HG03159 (cell line): ENCODE measurements at regions not wholly inside any gene's neighbourhood (a gene's known extent, or its start where the extent isn't known, plus 50 kb on each side); places are given as distances from the start of the nearest gene placed in this dataset.
"Not testable (repeated sequence)": the region's sequence is repeated elsewhere in the genome, so short reads cannot be mapped to it uniquely, and the experiment has no call there.

ENCODE experiments used
- ATAC-seq: cut with Tn5 transposase; IDR thresholded peaks from one replicate; pipeline ENCODE4 v1.9.1; 2021; ENCODE audit warnings: mild to moderate bottlenecking, moderate library complexity; ENCODE audit not compliant: unreplicated experiment

GRCh38 chrX:138945219-138945618 lies 233.7 kb upstream of the FGF13 start:
- no peak for ATAC-seq

- no peak for ATAC-seq
Measured at GRCh38 chrX:138939038-138939437, 227.5 kb upstream of the FGF13 start.

GRCh38 chrX:138938003-138938402 lies 226.5 kb upstream of the FGF13 start:
- no peak for ATAC-seq

- no peak for ATAC-seq
Measured at GRCh38 chrX:138931212-138931611, 219.7 kb upstream of the FGF13 start.

GRCh38 chrX:138930583-138930945 lies 219.0 kb upstream of the FGF13 start:
- no peak for ATAC-seq

- no peak for ATAC-seq
Measured at GRCh38 chrX:138929926-138930582, 218.5 kb upstream of the FGF13 start.

- no peak for ATAC-seq
Measured at GRCh38 chrX:138928737-138929459, 217.4 kb upstream of the FGF13 start.

- no peak for ATAC-seq
Measured at GRCh38 chrX:138925330-138925729, 213.8 kb upstream of the FGF13 start.

GRCh38 chrX:138923805-138924204 lies 212.3 kb upstream of the FGF13 start:
- no peak for ATAC-seq

GRCh38 chrX:138921031-138921430 lies 209.5 kb upstream of the FGF13 start:
- no peak for ATAC-seq

- ATAC-seq = no peak
Measured at GRCh38 chrX:138917781-138918180, 206.3 kb upstream of the FGF13 start.

GRCh38 chrX:138914767-138915166 lies 203.2 kb upstream of the FGF13 start:
- no peak for ATAC-seq

GRCh38 chrX:138908577-138908976 lies 197.1 kb upstream of the FGF13 start:
- ATAC-seq = no peak

- no peak for ATAC-seq
Measured at GRCh38 chrX:138897621-138898492, 186.3 kb upstream of the FGF13 start.

GRCh38 chrX:138890491-138890890 lies 179.0 kb upstream of the FGF13 start:
- no peak for ATAC-seq

- ATAC-seq = no peak
Measured at GRCh38 chrX:138889149-138889548, 177.6 kb upstream of the FGF13 start.

GRCh38 chrX:138886769-138887168 lies 175.3 kb upstream of the FGF13 start:
- ATAC-seq = no peak

- no peak for ATAC-seq
Measured at GRCh38 chrX:138885886-138886285, 174.4 kb upstream of the FGF13 start.

GRCh38 chrX:138880293-138880692 lies 168.8 kb upstream of the FGF13 start:
- not testable (repeated sequence) for ATAC-seq

- no peak for ATAC-seq
Measured at GRCh38 chrX:138877746-138878145, 166.2 kb upstream of the FGF13 start.

GRCh38 chrX:138875472-138875871 lies 164.0 kb upstream of the FGF13 start:
- ATAC-seq = no peak
